GM23338 (cell line): ENCODE measurements at regions not wholly inside any gene's neighbourhood (a gene's known extent, or its start where the extent isn't known, plus 50 kb on each side); places are given as distances from the start of the nearest gene placed in this dataset.

Source experiments
- CREB1 ChIP-seq: fragments of 250-450 bp; sonication (Bioruptor Pico); IDR thresholded peaks from 2 replicates; pipeline ENCODE4 v1.5.0; 2020; ENCODE audit warnings: low read depth, mild to moderate bottlenecking, moderate library complexity
- EZH2 ChIP-seq: fragments of 200-600 bp; sonication (generic); IDR thresholded peaks from one replicate; pipeline ENCODE4 v1.8.0; 2017; ENCODE audit warnings: antibody characterized with exemption, mild to moderate bottlenecking, low read depth; ENCODE audit not compliant: unreplicated experiment
- EZH2phosphoT487 ChIP-seq: fragments of 200-600 bp; sonication (generic); IDR thresholded peaks from one replicate; pipeline ENCODE4 v1.8.1; 2018; ENCODE audit warnings: antibody characterized with exemption; ENCODE audit not compliant: unreplicated experiment
- JUNB ChIP-seq: IDR thresholded peaks from one replicate; pipeline ENCODE4 v1.6.1; 2016; ENCODE audit warnings: antibody characterized with exemption; ENCODE audit not compliant: unreplicated experiment
- POLR2AphosphoS5 ChIP-seq: IDR thresholded peaks from 2 replicates; pipeline ENCODE4 v1.6.1; 2016; ENCODE audit warnings: antibody characterized with exemption, low read depth
- TF ChIP-seq, protein P1 (sequence below), 2 experiments: fragments of 200-600 bp in 1 of 2; sonication (generic) in 1 of 2; conservative IDR thresholded peaks; 2 replicates each; pipeline versions ENCODE4 v1.5.1 to v1.6.1; 2016 to 2017; ENCODE audit warnings: antibody characterized with exemption in 2 of 2, low read depth in 2 of 2, mild to moderate bottlenecking in 2 of 2, moderate library complexity in 1 of 2

DNA sequence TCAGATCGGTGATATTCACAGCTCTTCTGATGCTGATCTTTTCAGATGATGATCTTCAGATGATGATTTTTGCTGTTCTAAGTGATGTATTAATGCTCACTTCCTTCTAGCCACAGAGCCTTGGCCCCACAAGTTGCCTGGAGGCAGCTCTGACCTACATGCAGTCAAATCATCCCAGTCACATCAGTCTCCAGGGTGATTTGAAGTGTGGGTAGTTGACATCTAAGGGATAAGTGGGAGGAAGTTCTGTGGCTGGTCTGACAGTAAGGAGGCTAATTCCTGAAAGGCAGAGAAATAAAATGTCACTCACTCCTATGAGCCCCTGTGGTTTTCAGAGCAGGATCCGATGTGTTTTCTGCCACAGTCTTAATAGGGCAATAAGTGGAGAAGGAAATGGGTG, 79.8 kb upstream of the RPL34 start:
- TF ChIP-seq EZH2 (no peak), JUNB (no peak), EZH2phosphoT487 (no peak), POLR2AphosphoS5 (no peak), CREB1 (CRISPR knock-in tag) (no peak)
- TF ChIP-seq, protein P1, sequence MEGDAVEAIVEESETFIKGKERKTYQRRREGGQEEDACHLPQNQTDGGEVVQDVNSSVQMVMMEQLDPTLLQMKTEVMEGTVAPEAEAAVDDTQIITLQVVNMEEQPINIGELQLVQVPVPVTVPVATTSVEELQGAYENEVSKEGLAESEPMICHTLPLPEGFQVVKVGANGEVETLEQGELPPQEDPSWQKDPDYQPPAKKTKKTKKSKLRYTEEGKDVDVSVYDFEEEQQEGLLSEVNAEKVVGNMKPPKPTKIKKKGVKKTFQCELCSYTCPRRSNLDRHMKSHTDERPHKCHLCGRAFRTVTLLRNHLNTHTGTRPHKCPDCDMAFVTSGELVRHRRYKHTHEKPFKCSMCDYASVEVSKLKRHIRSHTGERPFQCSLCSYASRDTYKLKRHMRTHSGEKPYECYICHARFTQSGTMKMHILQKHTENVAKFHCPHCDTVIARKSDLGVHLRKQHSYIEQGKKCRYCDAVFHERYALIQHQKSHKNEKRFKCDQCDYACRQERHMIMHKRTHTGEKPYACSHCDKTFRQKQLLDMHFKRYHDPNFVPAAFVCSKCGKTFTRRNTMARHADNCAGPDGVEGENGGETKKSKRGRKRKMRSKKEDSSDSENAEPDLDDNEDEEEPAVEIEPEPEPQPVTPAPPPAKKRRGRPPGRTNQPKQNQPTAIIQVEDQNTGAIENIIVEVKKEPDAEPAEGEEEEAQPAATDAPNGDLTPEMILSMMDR (conservative IDR thresholded peaks at IDR 0.05; ENCODE audit: low read depth in 2 of 2): no peak
